ENCODE measurements at regions not wholly inside any gene's neighbourhood (a gene's known extent, or its start where the extent isn't known, plus 50 kb on each side); places are given as distances from the start of the nearest gene placed in this dataset.
A peak's percentile ranks its signal among the peaks of the same experiment; 100 is the strongest.

DNA sequence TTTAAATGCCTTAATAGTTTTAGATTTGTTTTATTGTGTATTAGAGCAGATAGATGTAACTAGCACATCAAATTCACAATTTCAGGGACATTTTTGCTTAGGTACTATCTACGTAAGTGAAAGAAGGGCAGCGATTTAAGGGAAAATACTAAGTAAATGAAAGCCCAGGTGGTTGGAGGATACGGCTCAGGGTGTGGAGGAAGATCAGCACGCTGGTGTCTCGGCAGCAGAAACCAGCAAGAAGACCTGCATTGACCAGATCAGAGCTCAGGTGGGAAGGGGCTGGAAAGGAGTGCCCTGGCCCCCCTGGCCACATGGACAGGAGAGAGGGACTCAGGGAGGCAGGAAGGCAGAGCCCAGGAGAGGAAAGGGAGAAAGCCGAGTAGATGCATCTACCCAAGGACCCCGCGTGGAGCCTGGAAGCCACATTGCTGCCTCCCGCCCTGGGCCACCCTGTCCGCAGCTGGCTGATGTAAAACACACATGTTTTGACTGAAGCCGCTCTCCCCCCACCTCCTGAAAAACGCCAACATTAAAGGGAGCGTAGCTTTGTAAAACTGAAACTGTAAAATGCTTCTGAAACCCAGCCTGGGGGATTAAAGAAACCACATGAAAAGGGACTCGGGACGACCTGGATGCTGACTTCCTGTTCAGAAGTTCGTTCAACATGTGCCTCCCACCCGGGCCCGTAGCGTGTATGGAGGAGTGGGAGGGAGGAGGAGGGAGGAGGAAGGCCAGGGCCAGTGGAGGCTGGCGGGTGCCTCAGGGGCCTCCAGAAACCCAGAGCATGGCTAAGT is 72.6 kb upstream of the TARDBP start:
- Histone ChIP-seq H3K9ac (ENCODE audit: insufficient read depth, low read length, poor library complexity, severe bottlenecking) (peak overlapping the region; percentile 38), H3K4me1 (ENCODE audit: control insufficient read depth in 1 of 2, insufficient read depth in 2 of 2, low read length in 2 of 2) (peaks cover 14 to 21% of the 10 kb centered on the region in 2 donors), H3K9me3 (replicated peaks in 1 of 2; ENCODE audit: control insufficient read depth in 1 of 2, insufficient read depth in 1 of 2, low read length in 2 of 2) (no peaks in the 10 kb centered on the region), H3K79me2 (ENCODE audit: insufficient read depth, low read length) (no peaks in the 10 kb centered on the region), H2AFZ (ENCODE audit: insufficient read depth, low read depth, low read length, poor library complexity, severe bottlenecking) (peak overlapping the region; percentile 73), H3K27ac (ENCODE audit: low read depth in 1 of 2, low read length in 2 of 2) (no peak overlapping the region), H3K27me3 (ENCODE audit: control insufficient read depth in 2 of 2, insufficient read depth in 2 of 2, low read length in 2 of 2) (peaks cover 0 to 20% of the 10 kb centered on the region in 2 donors), H3K4me3 (replicated peaks in 1 of 3; ENCODE audit: low read depth in 2 of 3, low read length in 3 of 3) (peak overlapping the region in 1 of 3 experiments; percentile 20), H4K20me1 (ENCODE audit: insufficient read depth, low read length) (no peaks in the 10 kb centered on the region), H3K4me2 (replicated peaks; ENCODE audit: extremely low read depth, low read length, poor library complexity, severe bottlenecking) (no peak overlapping the region), H3K36me3 (replicated peaks in 1 of 2; ENCODE audit: control insufficient read depth in 1 of 2, insufficient read depth in 2 of 2, low read length in 2 of 2) (no peaks in the 10 kb centered on the region)
- H3K4me3 Mint-ChIP-seq = peak overlapping the region; percentile 55 to 62
- no peaks in the 10 kb centered on the region for H3K36me3 Mint-ChIP-seq
- intact Hi-C loops (cut with micrococcal nuclease) = loop anchor here in 1 of 2 donors (10.0 kb wide), 1 partner anchor 435 kb away; no protein-coding TSS in a partner anchor
- peaks cover 0 to 2% (median 0%) of the 10 kb centered on the region in 7 donors for H3K9me3 Mint-ChIP-seq
- H3K27me3 Mint-ChIP-seq (ENCODE audit: low read depth in 3 of 3) = peaks cover 20 to 26% (median 21%) of the 10 kb centered on the region in 3 donors
- DNase-seq = no peak
- H3K4me1 Mint-ChIP-seq = peaks cover 28% of the 10 kb centered on the region
- no peak for TF ChIP-seq CTCF (IDR thresholded peaks at IDR 0.05)
- 24% methylated on average over 16 of the region's 20 CpGs for WGBS (ENCODE audit: insufficient coverage)
- peak overlapping the region in 1 of 7 donors; percentile 51 for H3K27ac Mint-ChIP-seq

- H3K4me1 Mint-ChIP-seq = peaks cover 28% of the 10 kb centered on the region
- Histone ChIP-seq H3K9me3 (replicated peaks in 1 of 2; ENCODE audit: control insufficient read depth in 1 of 2, insufficient read depth in 1 of 2, low read length in 2 of 2) (no peaks in the 10 kb centered on the region), H3K4me1 (ENCODE audit: control insufficient read depth in 1 of 2, insufficient read depth in 2 of 2, low read length in 2 of 2) (peaks cover 14 to 21% of the 10 kb centered on the region in 2 donors), H3K27ac (ENCODE audit: low read depth in 1 of 2, low read length in 2 of 2) (no peak overlapping the region), H3K27me3 (ENCODE audit: control insufficient read depth in 2 of 2, insufficient read depth in 2 of 2, low read length in 2 of 2) (peaks cover 0 to 20% of the 10 kb centered on the region in 2 donors), H3K79me2 (ENCODE audit: insufficient read depth, low read length) (no peaks in the 10 kb centered on the region), H3K4me3 (replicated peaks in 1 of 3; ENCODE audit: low read depth in 2 of 3, low read length in 3 of 3) (peak overlapping the region in 1 of 3 experiments; percentile 20), H2AFZ (ENCODE audit: insufficient read depth, low read depth, low read length, poor library complexity, severe bottlenecking) (peak overlapping the region; percentile 73), H3K9ac (ENCODE audit: insufficient read depth, low read length, poor library complexity, severe bottlenecking) (peak overlapping the region; percentile 38), H4K20me1 (ENCODE audit: insufficient read depth, low read length) (no peaks in the 10 kb centered on the region), H3K4me2 (replicated peaks; ENCODE audit: extremely low read depth, low read length, poor library complexity, severe bottlenecking) (no peak overlapping the region), H3K36me3 (replicated peaks in 1 of 2; ENCODE audit: control insufficient read depth in 1 of 2, insufficient read depth in 2 of 2, low read length in 2 of 2) (no peaks in the 10 kb centered on the region)
- intact Hi-C loops (cut with micrococcal nuclease) = loop anchor here in 1 of 2 donors (10.0 kb wide), 1 partner anchor 436 kb away; no protein-coding TSS in a partner anchor
- H3K36me3 Mint-ChIP-seq = no peaks in the 10 kb centered on the region
- peak overlapping the region in 1 of 2 donors; percentile 62 for H3K4me3 Mint-ChIP-seq
- H3K9me3 Mint-ChIP-seq = peaks cover 0 to 2% (median 0%) of the 10 kb centered on the region in 7 donors
- no peak for DNase-seq
- WGBS (ENCODE audit: insufficient coverage) = 95% methylated on average over 5 of the region's 5 CpGs
- peak overlapping the region in 1 of 7 donors; percentile 51 for H3K27ac Mint-ChIP-seq
- no peak for TF ChIP-seq CTCF (IDR thresholded peaks at IDR 0.05)
- peaks cover 20 to 29% (median 22%) of the 10 kb centered on the region in 3 donors for H3K27me3 Mint-ChIP-seq (ENCODE audit: low read depth in 3 of 3)
Measured at GRCh38 chr1:10940451-10940804, 72.0 kb upstream of the TARDBP start.

Measured in CD14-positive monocyte (primary cell).